HEK293T (cell line): ENCODE measurements at regions not wholly inside any gene's neighbourhood (a gene's known extent, or its start where the extent isn't known, plus 50 kb on each side); places are given as distances from the start of the nearest gene placed in this dataset.

ENCODE experiments used
- CTCF ChIA-PET: fragments of 350-600 bp; formaldehyde crosslinking; extraction: SDS; loops from one replicate; lab custom pipeline; 2021; ENCODE audit warnings: antibody characterized with exemption, inconsistent platforms; lab: Yijun Ruan, JAX
- POLR2A ChIA-PET: fragments of 350-600 bp; formaldehyde crosslinking; extraction: SDS; loops from one replicate; lab custom pipeline; 2020; ENCODE audit warnings: antibody characterized with exemption, inconsistent platforms; lab: Yijun Ruan, JAX
- DNase-seq: peaks from one replicate; pipeline ENCODE4 v3.0.0; 2012; ENCODE audit warnings: mixed read lengths; ENCODE audit errors: extremely low spot score
- ARNT ChIP-seq: fragments of 450-650 bp; IDR thresholded peaks from 2 replicates; pipeline ENCODE4 v1.6.1; 2017; ENCODE audit warnings: mild to moderate bottlenecking
- BHLHE40 ChIP-seq: fragments of 450-650 bp; IDR thresholded peaks from 2 replicates; pipeline ENCODE4 v1.6.1; 2016; ENCODE audit warnings: mild to moderate bottlenecking, moderate library complexity, borderline replicate concordance
- CTBP1 ChIP-seq: fragments of 450-650 bp; IDR thresholded peaks from 2 replicates; pipeline ENCODE4 v1.6.1; 2016; ENCODE audit warnings: borderline replicate concordance
- ELF4 ChIP-seq: fragments of 450-650 bp; IDR thresholded peaks from 2 replicates; pipeline ENCODE4 v1.6.1; 2017; ENCODE audit warnings: antibody characterized with exemption
- FOXA1 ChIP-seq: fragments of 450-650 bp; IDR thresholded peaks from 2 replicates; pipeline ENCODE4 v1.6.1; 2016; ENCODE audit warnings: mild to moderate bottlenecking
- FOXK2 ChIP-seq: fragments of 450-650 bp; IDR thresholded peaks from 2 replicates; pipeline ENCODE4 v1.6.1; 2016; ENCODE audit warnings: mild to moderate bottlenecking
- FOXM1 ChIP-seq: fragments of 450-650 bp; IDR thresholded peaks from 2 replicates; pipeline ENCODE4 v1.6.1; 2017; ENCODE audit warnings: mild to moderate bottlenecking, borderline replicate concordance
- HDGF ChIP-seq: fragments of 450-650 bp; IDR thresholded peaks from 2 replicates; pipeline ENCODE4 v1.6.1; 2017; ENCODE audit warnings: antibody characterized with exemption, borderline replicate concordance
- L3MBTL2 ChIP-seq: fragments of 450-650 bp; conservative IDR thresholded peaks from 2 replicates; pipeline ENCODE4 v1.6.1; 2016; ENCODE audit warnings: mild to moderate bottlenecking
- LEF1 ChIP-seq: fragments of 450-650 bp; IDR thresholded peaks from 2 replicates; pipeline ENCODE4 v1.6.1; 2017; ENCODE audit warnings: mild to moderate bottlenecking, borderline replicate concordance
- NFRKB ChIP-seq: fragments of 450-650 bp; IDR thresholded peaks from 2 replicates; pipeline ENCODE4 v1.6.1; 2016; ENCODE audit warnings: mild to moderate bottlenecking, moderate library complexity
- PKNOX1 ChIP-seq: fragments of 450-650 bp; IDR thresholded peaks from 2 replicates; pipeline ENCODE4 v1.6.1; 2016
- SP1 ChIP-seq: fragments of 450-650 bp; IDR thresholded peaks from 2 replicates; pipeline ENCODE4 v1.6.1; 2017
- SUZ12 ChIP-seq: fragments of 450-650 bp; IDR thresholded peaks from 2 replicates; pipeline ENCODE4 v1.6.1; 2016; ENCODE audit warnings: mild to moderate bottlenecking
- TARDBP ChIP-seq: fragments of 450-650 bp; IDR thresholded peaks from 2 replicates; pipeline ENCODE4 v1.6.1; 2016
- ZNF384 ChIP-seq: fragments of 450-650 bp; IDR thresholded peaks from 2 replicates; pipeline ENCODE4 v1.6.1; 2016

GRCh38 chr15:79700951-79701480, 195.8 kb downstream of the MTHFS start:
- CTCF ChIA-PET: no interaction called here
- TF ChIP-seq SUZ12 (no peak), ZNF384 (no peak)
- POLR2A ChIA-PET: no interaction called here
- no peak for DNase-seq

DNA sequence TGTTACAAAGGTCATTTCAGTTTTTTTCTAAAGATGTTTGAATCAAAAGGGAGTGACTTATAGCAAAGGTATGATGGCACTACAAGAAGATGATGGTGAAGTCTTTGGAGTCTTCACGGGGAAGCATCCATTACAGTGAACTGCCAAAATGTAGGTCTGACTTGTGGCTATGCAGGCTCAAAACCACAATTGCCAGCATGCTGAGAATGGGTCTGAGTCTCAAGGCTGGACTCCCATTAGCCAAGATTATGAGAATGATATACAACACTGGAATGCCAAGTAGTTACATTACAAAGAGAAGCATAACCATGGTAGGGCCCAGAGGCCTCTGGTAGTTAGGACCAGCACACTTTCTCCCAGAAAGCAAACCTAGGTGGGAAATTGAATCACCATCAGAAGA, 194.2 kb downstream of the MTHFS start:
- no peak for DNase-seq
- ChIA-PET CTCF (no interaction called here), POLR2A (no interaction called here)
- TF ChIP-seq NFRKB (no peak), FOXM1 (no peak), FOXA1 (no peak), BHLHE40 (no peak), L3MBTL2 (no peak), SP1 (no peak), LEF1 (no peak), TARDBP (no peak), ZNF384 (no peak), CTBP1 (no peak)

- ChIA-PET POLR2A (no interaction called here), CTCF (no interaction called here)
- TF ChIP-seq PKNOX1 (no peak), ARNT (no peak), FOXM1 (no peak), HDGF (no peak), ZNF384 (no peak), FOXK2 (no peak), L3MBTL2 (no peak), ELF4 (no peak), NFRKB (no peak), CTBP1 (no peak)
- no peak for DNase-seq
Observed at GRCh38 chr15:79721256-79721655, 175.6 kb downstream of the MTHFS start.

DNA sequence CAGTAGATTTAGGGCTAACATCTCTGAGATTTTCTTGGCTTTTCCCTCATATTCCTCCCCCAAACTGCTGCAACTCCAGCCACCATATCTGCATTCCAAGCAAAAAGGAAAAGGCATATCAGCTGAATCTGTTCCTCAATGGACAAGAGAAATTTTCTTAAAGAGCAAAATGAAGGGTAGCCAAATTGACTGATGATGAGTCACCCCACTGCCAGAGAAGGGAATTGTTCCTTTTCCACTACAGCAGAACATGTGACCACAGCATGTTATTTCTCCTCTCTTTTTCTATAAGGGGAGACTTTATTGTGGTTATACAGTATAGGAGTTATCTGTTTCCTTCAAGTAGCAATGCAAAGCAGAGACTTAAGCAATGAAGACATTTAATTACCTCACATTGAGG, 172.5 kb downstream of the MTHFS start:
- TF ChIP-seq SUZ12 (no peak), FOXK2 (no peak), HDGF (no peak), BHLHE40 (no peak), ARNT (no peak), SP1 (no peak), NFRKB (no peak), CTBP1 (no peak), ELF4 (no peak), ZNF384 (no peak), FOXA1 (no peak), FOXM1 (no peak), LEF1 (no peak), TARDBP (no peak), L3MBTL2 (no peak), PKNOX1 (no peak)
- POLR2A ChIA-PET: no interaction called here
- CTCF ChIA-PET: no interaction called here
- DNase-seq: no peak

GRCh38 chr15:79724804-79725203, 172.0 kb downstream of the MTHFS start:
- ChIA-PET POLR2A (no interaction called here), CTCF (no interaction called here)
- no peak for TF ChIP-seq SUZ12
- no peak for DNase-seq

DNA sequence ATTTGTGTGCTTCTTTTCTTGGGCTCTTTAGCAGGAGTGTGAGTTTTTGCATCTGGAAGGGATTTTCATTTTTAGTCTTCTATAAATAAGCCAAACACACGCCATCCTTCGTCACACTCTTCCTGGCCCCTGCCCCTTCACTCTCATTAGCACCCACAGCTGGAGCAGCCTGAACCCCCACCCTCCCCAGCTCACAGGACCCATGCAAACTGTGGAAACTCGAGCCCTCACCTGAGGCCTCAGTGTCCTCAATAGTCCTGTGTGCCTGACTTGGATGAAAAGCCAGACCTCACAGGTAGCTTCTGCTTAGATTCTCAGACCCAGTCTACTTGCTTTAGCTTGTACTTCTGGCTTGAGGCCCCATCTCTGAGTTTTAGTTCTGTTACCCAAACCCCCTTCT, 167.9 kb downstream of the MTHFS start:
- DNase-seq: no peak
- ChIA-PET CTCF (no interaction called here), POLR2A (no interaction called here)
- TF ChIP-seq BHLHE40 (no peak), FOXM1 (no peak), FOXA1 (no peak), ELF4 (no peak), L3MBTL2 (no peak), FOXK2 (no peak), SUZ12 (no peak), TARDBP (no peak), ZNF384 (no peak), CTBP1 (no peak)

DNA sequence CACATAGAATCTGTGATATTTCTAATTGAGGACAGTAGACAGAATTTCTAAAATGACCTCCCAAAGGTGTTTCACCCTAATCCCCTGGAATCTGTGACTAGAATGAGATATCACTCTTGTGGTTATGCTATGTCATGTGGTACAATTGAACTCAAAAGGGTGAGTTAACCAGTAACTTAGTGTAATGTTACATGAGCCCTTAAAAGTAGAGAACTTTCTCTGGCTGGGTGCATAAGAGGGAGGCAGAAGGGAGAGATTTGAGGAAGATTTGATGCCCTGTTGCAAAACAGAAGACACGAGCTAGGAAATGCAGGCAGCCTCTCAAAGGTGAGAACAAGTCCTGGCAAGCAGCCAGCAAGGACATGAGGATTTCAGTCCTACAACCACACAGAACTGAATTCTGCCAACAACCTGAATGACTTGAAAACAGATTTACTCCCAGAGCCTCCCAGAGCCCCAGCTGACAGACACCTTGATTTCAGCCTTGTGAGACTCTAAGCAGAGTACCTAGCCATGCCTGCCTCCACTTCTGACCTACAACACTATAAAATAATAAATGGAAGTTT, 160.3 kb downstream of the MTHFS start:
- CTCF ChIA-PET: no interaction called here
- POLR2A ChIA-PET: no interaction called here
- no peak for DNase-seq
- TF ChIP-seq HDGF: no peak
- no peak for TF ChIP-seq LEF1
- no peak for TF ChIP-seq ELF4
- no peak for TF ChIP-seq FOXA1
- TF ChIP-seq SP1: no peak
- no peak for TF ChIP-seq SUZ12
- TF ChIP-seq NFRKB: no peak
- TF ChIP-seq BHLHE40: no peak
- no peak for TF ChIP-seq ARNT
- no peak for TF ChIP-seq CTBP1
- no peak for TF ChIP-seq FOXK2
- TF ChIP-seq PKNOX1: no peak
- no peak for TF ChIP-seq TARDBP
- TF ChIP-seq L3MBTL2: no peak
- TF ChIP-seq FOXM1: no peak
- no peak for TF ChIP-seq ZNF384
